IPS-11a (cell line): ENCODE measurements at regions not wholly inside any gene's neighbourhood (a gene's known extent, or its start where the extent isn't known, plus 50 kb on each side); places are given as distances from the start of the nearest gene placed in this dataset.

Experiments
- H3K4me3 ChIP-seq: one replicate; pipeline ENCODE4 v1.5.1; 2013; ENCODE audit warnings: low read depth, low read length, control low read depth

DNA sequence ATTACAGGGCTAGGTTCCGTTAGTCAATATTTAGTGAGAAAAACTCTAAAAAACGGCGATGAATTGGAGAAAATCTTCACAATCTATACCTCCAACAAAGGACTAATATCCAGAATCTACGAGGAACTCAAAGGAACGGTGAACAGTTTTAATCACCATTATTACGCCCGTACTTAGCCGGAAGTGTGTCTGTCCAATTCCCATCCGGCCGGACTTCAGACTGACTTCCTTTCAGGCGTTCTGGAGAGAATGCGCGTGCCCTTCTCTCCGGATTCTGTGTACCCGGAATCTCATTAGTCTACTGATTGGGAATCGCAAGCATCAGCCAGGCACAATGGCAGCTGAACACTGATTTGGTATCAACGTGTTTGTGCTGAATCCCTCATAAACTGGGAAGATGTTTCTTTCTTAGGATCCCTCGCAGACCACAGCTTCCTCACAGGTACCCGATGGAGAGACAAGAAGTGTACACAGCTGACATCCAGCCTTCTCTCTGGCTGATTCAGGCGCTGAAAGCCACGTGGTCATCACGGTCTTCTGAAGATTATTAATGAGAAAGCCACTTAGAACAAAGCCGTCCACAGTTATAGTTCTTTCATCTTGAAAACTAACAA lies 239.9 kb downstream of the ZNF516 start:
- no peak overlapping the region for H3K4me3 ChIP-seq

DNA sequence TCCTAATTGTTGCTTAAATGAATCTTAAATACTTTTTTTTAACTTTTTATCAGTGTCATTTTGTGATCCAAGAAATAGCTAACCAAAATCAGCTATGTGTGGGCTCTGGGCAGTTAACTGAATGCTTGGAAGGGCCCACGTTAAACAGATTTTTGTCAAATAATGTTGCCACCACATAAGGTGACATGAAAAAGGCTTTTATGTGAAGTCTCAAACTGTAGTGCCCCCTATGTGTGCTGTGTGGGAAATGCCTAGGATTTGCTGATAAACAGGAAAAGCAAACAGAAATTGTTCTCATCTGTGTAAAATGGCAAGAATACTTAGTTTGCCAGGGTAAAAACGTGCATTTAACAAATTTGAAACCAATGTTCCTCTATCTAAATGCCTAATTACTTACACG lies 242.2 kb downstream of the ZNF516 start:
- H3K4me3 ChIP-seq = no peak overlapping the region

DNA sequence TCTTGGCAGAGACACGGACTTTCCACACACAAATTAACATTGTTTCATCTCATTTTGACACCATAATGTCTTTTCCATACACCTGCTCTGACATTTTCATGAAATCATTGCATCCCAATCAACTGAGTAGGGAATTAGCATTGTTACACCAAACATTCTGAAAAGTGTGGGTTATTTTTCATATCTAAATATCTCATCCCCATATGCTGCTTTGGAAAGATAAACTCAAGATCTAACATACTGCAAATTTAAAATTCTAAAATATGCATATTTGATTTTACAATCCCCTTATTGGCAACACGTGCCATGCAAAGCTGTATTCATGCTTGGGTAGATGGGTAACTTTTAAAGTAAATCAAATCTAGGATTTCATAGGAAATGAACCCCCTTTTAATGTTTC lies 242.9 kb downstream of the ZNF516 start:
- no peak overlapping the region for H3K4me3 ChIP-seq

DNA sequence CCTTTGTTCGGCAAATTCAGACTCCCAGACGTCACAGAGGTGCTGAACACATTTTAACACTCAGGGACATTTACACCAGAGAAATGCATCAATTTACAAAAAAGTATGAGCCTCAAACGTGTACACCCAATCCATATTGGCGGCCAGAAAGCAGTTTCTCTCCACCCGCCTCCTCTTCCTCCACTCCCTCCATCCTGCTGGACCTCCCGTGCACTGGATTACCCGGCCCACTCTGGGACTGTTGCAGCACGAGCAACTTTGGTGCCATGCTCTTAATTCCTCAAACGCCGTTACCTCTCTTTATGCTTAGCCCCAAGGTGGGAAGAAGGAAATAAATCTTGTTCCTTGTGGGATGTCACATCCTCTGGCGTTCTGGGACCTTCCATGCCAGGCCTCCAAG lies 243.4 kb downstream of the ZNF516 start:
- no peak overlapping the region for H3K4me3 ChIP-seq

DNA sequence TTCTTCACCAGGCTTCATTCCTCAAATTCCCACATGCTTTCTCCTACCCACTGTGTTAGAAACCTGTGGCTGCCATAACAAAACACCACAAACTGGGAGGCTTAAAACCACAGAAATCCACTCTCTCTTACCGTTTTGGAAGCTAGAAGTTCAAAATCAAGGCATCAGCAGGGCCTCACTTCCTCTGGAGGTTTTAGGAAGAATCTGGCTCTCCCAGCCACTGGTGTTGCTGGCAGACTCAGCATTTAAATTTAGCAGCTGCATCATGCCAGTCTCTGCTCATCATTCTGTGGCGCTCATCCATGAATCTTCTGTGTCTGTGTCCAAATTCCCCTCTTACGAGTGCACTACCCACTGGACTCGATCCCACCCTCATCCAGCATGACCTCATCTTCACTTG lies 248.5 kb downstream of the ZNF516 start:
- H3K4me3 ChIP-seq = no peak overlapping the region

DNA sequence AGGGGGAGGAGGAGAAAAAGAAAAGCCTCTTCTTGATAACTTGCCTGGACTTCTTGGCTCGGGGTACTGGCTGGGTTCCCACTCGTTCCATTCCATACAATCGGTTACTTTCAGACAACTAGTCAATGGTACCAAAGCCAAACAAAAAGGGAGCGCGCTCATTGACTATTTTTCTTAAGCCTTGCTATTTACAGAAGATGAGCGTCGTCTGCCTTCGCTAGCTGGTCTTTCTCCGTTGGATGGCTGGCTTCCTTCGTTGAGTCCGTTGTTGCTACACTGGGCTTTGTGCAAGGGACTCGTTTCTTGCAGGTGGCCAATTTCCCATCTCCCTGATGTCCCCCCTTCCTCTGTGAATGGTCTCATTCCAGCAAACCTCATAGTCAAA lies 260.4 kb downstream of the ZNF516 start:
- H3K4me3 ChIP-seq = no peak overlapping the region

DNA sequence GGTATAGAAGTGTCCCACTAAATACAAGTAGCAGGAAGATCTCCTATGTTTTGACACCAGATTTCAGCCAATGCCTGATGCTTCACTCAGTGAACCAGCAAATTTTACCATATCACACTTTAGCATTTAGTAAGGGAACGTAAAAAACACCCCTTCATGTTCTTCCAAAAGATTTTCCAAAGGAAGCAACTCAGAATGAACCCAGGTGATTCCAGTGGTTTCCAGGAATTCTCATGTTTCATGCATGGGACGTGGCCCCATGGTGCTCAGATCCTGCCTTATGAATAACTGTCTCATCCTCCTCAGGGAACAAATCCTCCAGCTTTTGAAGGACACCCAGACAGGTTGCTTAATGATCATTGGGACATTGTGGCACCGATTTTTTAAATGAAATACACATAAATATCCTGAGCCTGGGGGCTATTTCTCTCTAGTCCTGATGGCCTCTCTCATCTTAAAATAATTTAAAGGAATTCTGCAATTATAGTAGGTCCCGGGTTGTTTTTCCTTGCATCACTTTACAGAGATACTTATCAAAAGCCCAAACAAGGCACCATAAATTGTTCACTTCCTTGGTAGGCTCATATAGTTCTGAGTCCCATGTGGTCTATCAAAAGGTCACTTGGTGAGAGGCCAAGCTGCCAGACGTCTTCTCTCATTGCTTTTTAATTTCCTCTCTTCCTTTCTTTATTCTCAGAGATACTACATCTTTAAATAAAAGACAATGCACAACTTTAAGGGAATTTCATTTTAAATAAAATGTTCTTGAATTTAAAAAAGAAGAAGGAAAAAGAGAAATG lies 261.0 kb downstream of the ZNF516 start:
- H3K4me3 ChIP-seq = no peak overlapping the region

DNA sequence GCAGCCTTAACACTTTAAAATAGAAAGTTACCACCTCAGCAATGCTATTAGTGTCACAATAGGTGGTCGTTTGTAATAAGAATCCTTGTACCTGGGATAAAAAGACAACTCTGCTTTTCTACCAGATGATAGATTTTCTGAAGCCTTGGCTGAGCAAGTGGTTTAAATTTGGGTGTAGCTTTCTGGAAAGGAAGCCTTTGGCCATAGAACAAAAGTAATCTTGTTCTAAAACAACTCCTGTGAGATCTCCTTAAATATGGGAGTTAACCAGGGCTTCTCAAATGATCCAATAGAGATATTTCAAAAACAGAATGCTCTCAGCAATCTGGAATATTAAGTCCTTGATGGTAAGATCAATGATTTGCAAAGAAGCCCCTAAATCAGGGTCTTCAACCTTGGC lies 261.6 kb downstream of the ZNF516 start:
- no peak overlapping the region for H3K4me3 ChIP-seq

DNA sequence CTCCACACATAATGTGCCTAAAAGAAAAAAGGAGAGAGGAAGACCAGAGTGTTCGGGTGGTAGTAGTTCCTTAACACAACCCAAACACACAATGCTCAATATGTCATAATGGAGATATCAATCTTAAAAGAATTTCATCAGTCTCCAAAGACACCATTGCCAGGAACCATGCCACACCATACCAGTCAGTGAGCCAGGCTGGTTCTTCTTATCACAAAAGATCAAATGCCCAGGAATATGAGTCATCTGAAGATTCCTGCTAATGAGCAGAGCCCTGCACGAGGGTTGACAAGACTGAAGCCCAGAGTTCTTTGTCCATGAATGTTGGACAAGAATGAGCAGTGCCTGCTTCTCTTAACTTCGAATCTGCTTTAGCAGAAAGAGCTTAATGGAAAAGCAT lies 262.3 kb downstream of the ZNF516 start:
- H3K4me3 ChIP-seq = no peak overlapping the region

DNA sequence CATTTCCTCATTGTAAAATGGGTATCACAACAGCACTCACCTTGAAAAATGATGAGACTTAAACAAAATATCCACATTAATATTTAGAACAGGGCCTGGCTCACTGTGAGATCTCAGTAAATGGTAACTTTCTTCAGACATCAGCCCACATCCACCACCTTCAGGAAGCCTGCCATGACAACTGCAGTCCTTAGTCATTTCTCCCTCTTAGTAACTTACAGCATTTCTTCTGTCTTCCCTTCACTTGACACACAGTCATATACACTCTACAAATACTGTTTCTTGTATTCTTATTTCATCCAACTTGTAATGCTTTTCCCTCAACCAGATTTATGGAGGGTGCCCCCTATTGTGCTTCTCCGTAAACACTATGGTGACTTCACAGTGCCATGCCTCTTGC lies 263.0 kb downstream of the ZNF516 start:
- H3K4me3 ChIP-seq = no peak overlapping the region

DNA sequence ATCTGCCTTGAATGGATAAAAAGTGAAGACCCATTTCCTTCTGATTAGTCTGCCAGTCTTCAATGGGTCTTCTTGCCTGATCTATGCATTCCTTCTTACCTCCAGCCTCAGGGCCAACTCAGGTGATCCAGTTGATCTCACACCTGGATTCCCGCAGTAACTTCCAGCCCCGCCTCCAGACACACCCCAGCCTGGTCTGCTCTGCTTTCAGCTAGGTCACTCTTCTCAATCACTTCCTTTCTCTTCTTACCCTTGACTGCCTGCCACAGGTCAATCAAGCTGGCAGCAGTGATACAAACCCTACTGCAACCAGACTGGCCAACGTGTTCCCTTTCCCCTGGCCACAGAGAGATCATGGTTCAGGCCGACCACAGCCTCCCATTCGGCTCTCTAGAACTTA lies 263.6 kb downstream of the ZNF516 start:
- no peak overlapping the region for H3K4me3 ChIP-seq

DNA sequence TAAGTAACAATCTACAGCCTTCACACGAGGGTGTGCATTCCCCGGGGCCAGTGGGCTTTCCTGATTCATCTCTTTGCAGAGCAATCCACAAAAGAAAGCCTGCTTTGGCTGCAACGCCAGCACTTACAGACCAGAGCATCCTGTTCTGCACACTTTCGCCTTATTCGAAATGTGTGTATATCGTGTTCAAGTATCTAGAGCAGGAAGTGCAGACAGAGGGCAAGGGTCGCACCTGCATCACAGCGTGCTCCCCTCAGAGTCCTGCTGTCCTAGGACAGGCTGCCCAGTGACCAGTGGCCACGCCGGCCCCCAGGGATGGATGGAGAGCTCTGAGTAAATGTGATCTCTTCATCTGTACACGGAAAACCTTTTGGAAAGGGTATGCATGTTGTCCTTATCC lies 264.3 kb downstream of the ZNF516 start:
- H3K4me3 ChIP-seq = no peak overlapping the region

DNA sequence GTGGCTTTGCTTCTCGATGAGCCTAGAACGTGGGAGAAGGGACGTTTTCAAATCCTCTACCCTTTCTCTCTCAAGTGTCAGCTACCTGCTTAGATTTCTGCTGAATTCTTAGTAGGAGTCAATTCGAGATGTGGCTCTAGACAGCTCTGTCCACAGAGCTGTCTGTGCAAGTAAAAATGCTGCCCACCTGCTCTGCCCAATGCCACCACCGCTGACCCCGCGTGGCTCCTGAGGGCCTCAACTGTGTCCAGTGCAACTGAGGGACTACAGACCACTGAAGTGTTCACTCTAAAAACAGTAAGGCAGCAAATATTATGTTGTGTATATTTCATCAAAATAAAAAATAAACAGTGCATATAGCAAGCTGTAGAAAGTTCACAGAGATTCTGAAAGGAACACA lies 266.3 kb downstream of the ZNF516 start:
- H3K4me3 ChIP-seq = no peak overlapping the region

DNA sequence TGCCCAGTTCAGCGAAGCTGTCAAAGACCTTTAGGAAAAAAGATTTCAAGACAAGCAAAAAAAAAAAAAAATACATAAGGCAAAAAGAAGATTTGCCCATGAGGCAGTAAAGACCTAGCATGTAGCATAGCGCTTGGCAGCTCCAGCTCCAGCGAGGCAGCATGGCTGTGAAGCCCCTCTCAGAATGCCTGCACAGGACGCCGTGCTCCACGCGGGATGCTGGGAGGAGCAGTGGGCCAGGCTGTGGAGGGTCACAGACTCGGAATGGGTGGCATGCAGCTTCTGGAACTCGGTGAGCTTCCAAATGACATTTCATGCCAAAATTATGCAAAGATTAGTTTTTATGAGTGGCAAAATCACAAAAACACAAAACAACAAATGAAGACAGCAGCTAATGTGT lies 267.3 kb downstream of the ZNF516 start:
- H3K4me3 ChIP-seq = no peak overlapping the region

DNA sequence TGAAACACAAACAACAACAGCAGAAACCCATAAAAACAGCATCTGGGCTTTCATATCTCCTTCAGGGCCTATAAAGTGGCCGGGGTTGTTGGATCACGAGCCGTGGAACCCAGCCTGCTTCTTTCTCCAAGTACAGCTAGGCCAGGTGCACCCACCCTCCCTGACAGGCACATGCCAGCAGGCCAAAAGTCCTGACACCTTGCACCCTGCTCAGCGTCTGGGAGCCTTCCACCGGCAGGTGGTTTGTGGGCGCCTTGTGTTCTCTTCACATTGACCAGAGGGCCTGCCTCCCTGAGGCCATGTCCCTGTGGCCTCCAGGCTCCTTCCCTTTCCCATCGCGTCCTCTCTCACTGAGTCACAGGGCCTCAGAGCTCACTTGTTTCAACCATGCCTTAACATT lies 271.6 kb downstream of the ZNF516 start:
- H3K4me3 ChIP-seq = no peak overlapping the region

DNA sequence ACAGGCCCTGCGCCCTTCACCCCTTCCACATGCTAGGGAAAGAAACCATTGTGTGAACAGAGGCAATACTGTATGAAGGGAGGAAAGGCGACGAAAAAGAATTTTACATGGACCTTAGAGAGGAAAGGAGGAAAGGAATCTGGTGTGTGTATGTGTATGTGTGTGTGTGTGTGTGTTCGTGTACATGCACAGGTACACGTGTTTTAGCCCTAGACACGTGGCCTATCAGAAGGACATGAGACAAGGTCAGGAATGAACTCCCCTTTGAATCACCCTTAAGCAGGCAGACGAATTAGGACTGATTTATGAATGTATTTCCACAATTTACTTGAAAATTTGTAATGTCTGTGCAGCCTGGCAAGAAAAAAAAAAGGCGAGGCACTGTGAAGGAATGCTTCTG lies 276.0 kb downstream of the ZNF516 start:
- H3K4me3 ChIP-seq = no peak overlapping the region

DNA sequence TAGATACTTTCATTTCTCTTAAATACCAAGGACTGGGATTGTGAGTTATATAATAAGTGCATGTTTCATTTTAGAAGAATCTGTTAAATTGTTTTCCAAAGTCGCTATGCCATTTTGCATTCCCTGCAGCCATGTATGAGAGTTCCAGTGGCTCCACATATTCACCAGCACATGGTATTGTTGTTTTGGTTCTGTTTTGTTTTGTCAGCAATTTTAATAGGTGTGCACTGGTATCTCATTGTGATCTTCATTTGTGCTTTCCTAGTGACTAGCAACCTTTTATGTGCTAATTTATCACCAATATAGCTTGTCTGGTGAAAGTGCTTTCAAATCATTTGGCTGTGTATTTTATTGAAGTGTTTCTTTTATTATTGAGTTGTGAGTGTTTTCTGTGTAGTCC lies 278.9 kb downstream of the ZNF516 start:
- H3K4me3 ChIP-seq = no peak overlapping the region

DNA sequence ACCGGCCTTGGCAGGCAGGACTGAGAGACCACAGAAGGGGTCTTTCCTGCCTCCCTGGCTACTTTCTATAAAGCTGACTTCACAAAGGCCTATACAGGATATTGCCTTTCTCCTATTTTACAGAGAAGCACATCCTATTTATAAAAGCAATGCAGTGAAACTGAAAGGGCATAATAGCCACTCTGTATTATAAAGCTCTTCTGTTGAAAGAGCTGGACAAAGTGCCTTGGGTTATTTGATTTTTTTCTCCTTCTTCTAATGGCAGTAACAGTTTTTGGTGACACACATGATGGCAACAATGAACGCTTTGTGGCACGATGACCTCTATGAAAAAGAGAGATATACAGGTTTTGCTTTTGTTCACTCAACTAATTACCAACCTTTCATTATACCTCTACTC lies 281.1 kb downstream of the ZNF516 start:
- no peak overlapping the region for H3K4me3 ChIP-seq

DNA sequence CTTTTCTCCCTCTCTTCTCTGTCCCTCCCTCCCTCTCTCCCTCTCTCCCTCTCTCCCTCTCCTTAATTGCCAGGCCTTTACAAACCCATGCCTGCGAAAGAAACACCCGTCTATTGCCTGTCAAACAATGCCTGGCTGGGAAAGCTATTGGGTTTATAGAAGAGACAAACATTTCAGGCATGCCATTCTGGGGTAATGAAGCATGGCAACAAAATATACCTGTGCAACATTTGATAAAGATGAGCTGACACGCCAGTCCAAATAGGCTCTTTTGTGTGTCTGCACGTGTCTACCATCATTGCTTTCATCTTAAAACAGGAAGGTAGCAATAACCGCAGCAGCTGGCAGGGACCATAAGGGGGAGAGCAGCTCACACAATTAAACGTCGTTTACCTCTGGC lies 282.1 kb downstream of the ZNF516 start:
- H3K4me3 ChIP-seq = no peak overlapping the region

DNA sequence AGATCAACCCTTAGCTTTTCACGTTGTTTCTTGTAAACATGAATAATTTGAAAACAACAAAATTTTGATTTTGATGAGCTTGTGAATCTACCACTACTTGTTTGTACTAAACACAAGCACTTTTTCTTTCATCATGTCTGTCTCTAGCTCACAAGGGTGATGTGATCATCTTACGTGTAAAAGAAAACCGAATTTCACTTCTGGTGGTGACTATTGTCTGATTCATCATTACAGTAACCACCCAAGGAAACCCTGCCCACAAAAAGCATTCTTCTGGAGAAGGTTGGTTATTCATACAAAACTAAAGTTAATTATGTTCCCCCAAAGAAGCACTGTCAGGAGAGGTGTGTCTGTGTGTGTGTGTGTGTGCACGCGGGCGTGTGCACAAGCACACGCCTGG lies 285.4 kb downstream of the ZNF516 start:
- H3K4me3 ChIP-seq = no peak overlapping the region

DNA sequence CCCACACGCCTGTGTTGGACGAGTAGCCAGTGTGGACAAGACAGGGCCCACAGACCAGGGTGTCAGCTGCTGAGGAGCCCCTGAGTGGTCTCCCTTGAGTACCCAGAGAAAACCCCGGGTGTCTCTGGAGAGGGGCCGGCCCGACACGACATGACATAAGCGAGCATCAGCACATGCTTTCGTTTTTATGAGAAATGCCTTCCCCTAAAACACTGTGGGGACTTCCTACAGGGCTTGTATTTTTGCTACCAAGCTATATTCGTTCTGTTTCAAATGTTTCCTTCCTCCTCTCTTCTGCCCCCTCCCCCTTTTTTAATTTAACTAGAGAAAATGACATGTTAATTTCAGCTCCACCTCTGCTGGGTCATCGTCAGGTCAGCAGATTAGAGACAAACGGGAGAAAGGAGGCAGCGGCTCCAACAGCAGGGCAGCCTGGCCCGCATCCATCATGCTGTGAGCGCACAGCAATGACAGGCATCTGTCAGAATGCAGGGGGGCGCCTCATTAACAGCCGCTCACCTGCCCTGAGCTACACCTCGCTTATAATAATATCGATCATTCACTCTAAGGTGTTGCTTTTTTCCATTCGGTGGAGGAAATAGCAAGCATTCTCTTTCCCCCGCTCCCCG lies 286.2 kb downstream of the ZNF516 start:
- no peak overlapping the region for H3K4me3 ChIP-seq

DNA sequence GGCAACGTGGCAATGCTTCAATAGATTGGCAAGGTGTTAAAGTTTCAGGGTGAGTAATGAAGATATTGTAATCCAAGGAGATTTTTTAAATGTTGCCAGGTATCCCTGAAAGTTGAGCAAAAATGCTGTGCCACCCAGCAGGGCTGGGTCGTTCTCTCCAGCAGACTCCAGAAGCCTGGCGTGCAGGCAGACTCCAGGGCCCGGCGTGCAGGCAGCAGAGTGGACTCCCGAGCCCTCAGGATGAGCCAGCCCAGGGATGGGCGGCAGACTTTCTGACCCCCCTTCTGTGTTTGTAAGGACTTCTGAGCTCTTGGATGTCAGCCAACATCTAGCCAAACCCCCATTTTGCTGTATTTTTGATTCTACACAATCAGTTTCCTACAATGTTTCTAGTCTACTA lies 289.1 kb downstream of the ZNF516 start:
- no peak overlapping the region for H3K4me3 ChIP-seq
